ENCODE measurements at regions not wholly inside any gene's neighbourhood (a gene's known extent, or its start where the extent isn't known, plus 50 kb on each side); places are given as distances from the start of the nearest gene placed in this dataset.

- Histone ChIP-seq H3K4me1 (ENCODE audit: insufficient read depth) (no peaks in the 10 kb centered on the region), H3K9me3 (no peaks in the 10 kb centered on the region), H3K27me3 (no peaks in the 10 kb centered on the region), H3K36me3 (no peaks in the 10 kb centered on the region), H3K27ac (no peak overlapping the region), H3K4me3 (no peak overlapping the region)
- 70 to 74% (median 74%) methylated on average over 4 of the region's 4 CpGs for WGBS, 3 donors
- intact Hi-C loops (cut with DNase I): no loop called here
- TF ChIP-seq POLR2A (IDR thresholded peaks at IDR 0.05) (no peak), EP300 (IDR thresholded peaks at IDR 0.05) (no peak), CTCF (IDR thresholded peaks at IDR 0.05) (no peak)
- no peak for DNase-seq
These were observed 203.4 kb downstream of the SYK start for GRCh38 chr9:91004992-91005391.

GRCh38 chr9:91006046-91006445, 204.4 kb downstream of the SYK start:
- no peak overlapping the region for H3K4me3 ChIP-seq
- no peak for TF ChIP-seq EP300 (IDR thresholded peaks at IDR 0.05)
- no peak for TF ChIP-seq CTCF (IDR thresholded peaks at IDR 0.05)
- TF ChIP-seq POLR2A (IDR thresholded peaks at IDR 0.05): no peak
- no peaks in the 10 kb centered on the region for H3K9me3 ChIP-seq
- DNase-seq: no peak
- no peaks in the 10 kb centered on the region for H3K4me1 ChIP-seq (ENCODE audit: insufficient read depth)
- no peaks in the 10 kb centered on the region for H3K36me3 ChIP-seq
- WGBS, 3 donors: 74 to 92% (median 81%) methylated on average over 3 of the region's 3 CpGs
- intact Hi-C loops (cut with DNase I): no loop called here
- no peaks in the 10 kb centered on the region for H3K27me3 ChIP-seq
- no peak overlapping the region for H3K27ac ChIP-seq

GRCh38 chr9:91008568-91008967, 206.9 kb downstream of the SYK start:
- no peaks in the 10 kb centered on the region for H3K9me3 ChIP-seq
- 81 to 90% (median 86%) methylated on average over 3 of the region's 3 CpGs for WGBS, 3 donors
- TF ChIP-seq CTCF (IDR thresholded peaks at IDR 0.05) (no peak), POLR2A (IDR thresholded peaks at IDR 0.05) (no peak), EP300 (IDR thresholded peaks at IDR 0.05) (no peak)
- intact Hi-C loops (cut with DNase I): no loop called here
- no peaks in the 10 kb centered on the region for H3K4me1 ChIP-seq (ENCODE audit: insufficient read depth)
- no peak overlapping the region for H3K4me3 ChIP-seq
- H3K27me3 ChIP-seq: no peaks in the 10 kb centered on the region
- no peak overlapping the region for H3K27ac ChIP-seq
- no peaks in the 10 kb centered on the region for H3K36me3 ChIP-seq
- DNase-seq: no peak

GRCh38 chr9:91011891-91012290, 210.3 kb downstream of the SYK start:
- no peaks in the 10 kb centered on the region for H3K9me3 ChIP-seq
- WGBS, 3 donors: 55 to 62% (median 59%) methylated on average over 3 of the region's 3 CpGs
- TF ChIP-seq POLR2A (IDR thresholded peaks at IDR 0.05) (no peak), CTCF (IDR thresholded peaks at IDR 0.05) (no peak), EP300 (IDR thresholded peaks at IDR 0.05) (no peak)
- intact Hi-C loops (cut with DNase I): no loop called here
- H3K4me3 ChIP-seq: no peak overlapping the region
- H3K27ac ChIP-seq: no peak overlapping the region
- no peaks in the 10 kb centered on the region for H3K4me1 ChIP-seq (ENCODE audit: insufficient read depth)
- no peak for DNase-seq
- H3K36me3 ChIP-seq: no peaks in the 10 kb centered on the region
- no peaks in the 10 kb centered on the region for H3K27me3 ChIP-seq

All from ovary (tissue), 7 donors.